ENCODE measurements at regions not wholly inside any gene's neighbourhood (a gene's known extent, or its start where the extent isn't known, plus 50 kb on each side); places are given as distances from the start of the nearest gene placed in this dataset.
"Not testable (repeated sequence)": the region's sequence is repeated elsewhere in the genome, so short reads cannot be mapped to it uniquely, and the experiment has no call there.

GRCh38 chr3:156041856-156042255 is 78.5 kb upstream of the KCNAB1 start:
- TF ChIP-seq, protein P1, sequence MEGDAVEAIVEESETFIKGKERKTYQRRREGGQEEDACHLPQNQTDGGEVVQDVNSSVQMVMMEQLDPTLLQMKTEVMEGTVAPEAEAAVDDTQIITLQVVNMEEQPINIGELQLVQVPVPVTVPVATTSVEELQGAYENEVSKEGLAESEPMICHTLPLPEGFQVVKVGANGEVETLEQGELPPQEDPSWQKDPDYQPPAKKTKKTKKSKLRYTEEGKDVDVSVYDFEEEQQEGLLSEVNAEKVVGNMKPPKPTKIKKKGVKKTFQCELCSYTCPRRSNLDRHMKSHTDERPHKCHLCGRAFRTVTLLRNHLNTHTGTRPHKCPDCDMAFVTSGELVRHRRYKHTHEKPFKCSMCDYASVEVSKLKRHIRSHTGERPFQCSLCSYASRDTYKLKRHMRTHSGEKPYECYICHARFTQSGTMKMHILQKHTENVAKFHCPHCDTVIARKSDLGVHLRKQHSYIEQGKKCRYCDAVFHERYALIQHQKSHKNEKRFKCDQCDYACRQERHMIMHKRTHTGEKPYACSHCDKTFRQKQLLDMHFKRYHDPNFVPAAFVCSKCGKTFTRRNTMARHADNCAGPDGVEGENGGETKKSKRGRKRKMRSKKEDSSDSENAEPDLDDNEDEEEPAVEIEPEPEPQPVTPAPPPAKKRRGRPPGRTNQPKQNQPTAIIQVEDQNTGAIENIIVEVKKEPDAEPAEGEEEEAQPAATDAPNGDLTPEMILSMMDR (IDR thresholded peaks at IDR 0.05), result not testable (repeated sequence)
- not testable (repeated sequence) for TF ChIP-seq POLR2AphosphoS5 (IDR thresholded peaks at IDR 0.05); EP300 (IDR thresholded peaks at IDR 0.05; ENCODE audit: low read depth); POLR2A (IDR thresholded peaks at IDR 0.05)

All from transverse colon (tissue), 4 donors.